Astrocyte of the hippocampus (primary cell): ENCODE measurements at regions not wholly inside any gene's neighbourhood (a gene's known extent, or its start where the extent isn't known, plus 50 kb on each side); places are given as distances from the start of the nearest gene placed in this dataset.

ENCODE experiments used
- DNase-seq: peaks from one replicate; pipeline ENCODE4 v3.0.0; 2011; ENCODE audit warnings: low read depth, low spot score

DNA sequence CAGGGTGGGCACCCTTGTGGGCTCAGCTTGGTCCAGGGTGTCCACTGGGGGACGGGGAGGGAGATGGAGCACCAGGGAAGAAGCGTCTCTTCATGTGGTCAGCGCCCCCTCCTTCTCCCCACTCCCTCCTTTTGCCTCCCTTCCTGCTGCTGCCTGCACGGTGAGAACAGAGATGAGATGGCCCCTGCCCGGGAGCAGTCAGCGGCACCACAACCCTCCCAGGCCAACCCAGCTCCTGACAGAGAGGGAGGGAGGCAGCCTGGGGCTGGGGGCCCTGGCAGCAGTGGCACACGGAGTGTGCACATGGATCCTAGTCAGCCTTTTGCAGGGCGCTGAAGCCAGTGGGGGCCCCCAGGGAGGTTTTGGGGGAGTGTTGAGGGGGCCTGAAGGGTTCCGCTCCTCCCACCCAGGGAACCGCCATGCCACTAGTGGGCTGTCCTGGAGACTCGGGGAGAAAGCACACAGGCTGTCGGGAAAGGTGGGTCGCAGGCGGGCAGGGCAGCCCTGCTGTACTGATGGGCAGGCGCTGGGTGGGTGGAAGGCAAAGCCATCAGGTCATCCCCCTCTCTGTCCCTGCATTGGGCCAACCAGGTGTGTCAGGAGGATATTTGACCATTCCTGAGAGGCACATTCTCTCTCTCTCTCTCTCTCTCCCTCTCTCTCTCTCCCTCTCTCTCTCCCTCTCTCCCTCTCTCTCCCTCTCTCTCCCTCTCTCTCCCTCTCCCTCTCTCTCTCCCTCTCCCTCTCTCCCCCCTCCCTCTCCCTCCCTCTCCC lies 94.3 kb upstream of the BHLHE23 start:
- no peak for DNase-seq

DNA sequence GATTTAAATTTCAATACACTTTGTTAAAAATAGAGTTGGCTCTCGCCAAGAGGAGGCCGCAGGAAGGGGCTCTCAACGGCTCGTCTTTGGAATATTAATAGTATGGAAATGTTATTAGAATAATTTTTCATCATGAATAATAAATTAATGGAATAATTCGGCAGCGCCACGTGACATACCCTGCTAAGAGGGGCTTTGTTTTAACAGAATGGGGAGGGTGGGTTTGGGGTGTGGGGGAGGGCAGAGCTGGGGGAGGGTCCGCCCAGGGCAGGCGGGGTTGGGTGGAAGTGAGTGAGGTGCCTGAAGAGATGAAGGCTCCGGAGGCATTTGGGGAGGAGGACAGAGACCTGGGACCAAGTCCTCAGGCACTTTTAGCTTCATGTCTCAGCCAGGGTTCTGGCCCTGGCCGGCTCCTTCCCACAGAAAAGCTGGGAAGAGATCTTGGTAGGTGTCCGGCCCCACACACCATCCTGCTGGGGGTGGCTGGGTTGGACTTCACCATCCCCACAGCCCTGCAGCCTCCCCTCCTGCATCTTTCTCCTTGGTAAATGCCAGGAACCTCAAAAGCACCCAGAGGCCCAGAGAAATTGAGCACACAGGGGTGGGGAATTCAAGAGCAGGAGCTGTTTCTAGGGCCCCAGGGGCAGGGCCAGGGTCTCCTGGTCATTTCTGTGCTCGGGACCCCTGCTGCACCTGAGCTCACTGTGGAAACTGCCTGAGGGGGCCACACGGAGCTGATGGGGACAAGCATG lies 93.6 kb upstream of the BHLHE23 start:
- DNase-seq: no peak

DNA sequence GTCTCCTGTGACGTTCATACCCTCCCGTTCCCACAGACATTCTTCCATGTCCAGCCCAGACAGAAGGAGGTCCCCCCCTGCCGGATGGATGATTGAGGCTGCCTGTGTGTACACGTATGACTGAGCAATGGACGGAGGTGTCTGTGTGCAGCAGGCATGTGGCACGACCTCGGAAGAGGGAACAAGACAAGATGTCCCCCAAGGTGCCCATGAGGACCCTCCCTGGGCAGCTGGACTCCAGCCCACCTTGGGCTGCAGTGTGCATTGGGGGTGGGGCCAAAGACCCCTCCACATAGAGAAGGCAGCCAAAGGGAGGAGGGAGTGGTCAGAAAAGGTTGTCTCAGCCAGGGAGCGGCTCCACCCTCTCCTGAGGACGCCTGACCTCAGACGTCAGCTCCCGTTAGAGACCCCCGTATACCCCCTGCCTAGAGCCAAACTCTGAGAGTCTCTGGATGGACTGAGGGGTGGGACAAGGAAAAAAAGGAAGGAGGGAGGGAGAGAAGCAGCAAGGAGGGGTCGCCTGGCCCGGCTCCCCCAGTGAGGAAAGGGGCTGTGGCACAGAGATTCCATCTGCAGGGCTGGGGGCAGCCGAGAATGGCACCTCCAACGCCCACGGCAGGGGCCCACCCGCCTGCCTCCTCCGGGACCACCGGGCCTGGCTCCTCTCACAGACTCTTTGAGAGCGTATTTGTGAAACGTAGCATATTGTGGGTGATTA lies 92.9 kb upstream of the BHLHE23 start:
- DNase-seq: no peak

DNA sequence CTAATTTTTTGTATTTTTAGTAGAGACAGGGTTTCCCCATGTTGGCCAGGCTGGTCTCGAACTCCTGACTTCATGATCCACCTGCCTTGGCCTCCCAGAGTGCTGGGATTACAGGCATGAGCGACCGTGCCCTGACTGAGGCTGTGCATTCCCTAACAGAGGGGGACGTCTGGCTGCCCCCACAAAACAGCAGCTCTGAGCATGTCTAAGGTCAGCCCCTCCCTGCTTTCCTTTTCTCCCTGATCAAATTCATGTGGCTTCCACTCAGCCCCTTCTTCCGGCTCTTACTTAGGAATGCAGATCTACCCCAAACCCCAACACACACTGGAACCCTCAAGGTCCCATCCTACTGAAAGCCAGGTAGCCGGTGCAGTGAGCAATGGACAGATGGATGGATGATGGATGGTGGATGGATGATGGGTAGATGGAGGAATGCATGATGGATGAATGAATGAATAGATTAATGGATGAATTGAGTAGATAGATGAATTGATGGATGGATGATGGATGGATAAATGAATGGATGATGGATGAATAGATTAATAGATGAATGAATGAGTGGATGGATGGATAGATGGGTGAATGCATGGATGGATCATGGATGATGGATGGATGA lies 91.5 kb upstream of the BHLHE23 start:
- no peak for DNase-seq

DNA sequence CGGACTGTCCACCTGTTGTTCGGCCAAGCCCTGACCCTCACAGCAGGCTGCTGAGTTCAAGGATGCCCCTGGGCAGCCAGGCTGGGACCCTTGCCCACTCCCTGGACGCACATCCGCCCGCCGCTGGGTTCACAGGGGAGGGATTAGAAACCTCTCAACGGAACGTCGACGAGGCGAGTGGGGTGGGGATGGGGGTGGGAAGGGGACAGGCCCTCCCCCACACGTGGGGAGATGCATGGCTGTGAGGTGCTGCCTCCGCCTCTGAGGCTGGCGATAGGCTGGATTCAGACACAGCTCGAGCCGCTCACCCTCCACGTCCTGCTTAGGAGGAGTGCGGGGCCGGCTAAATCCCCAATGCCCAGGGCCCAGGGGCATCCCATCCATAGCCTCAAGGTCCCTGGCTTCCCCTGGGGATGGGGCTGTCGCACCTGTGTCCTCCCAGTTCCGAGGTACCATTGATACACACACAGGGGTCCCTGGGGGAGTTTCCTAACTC lies 90.6 kb upstream of the BHLHE23 start:
- DNase-seq: no peak

DNA sequence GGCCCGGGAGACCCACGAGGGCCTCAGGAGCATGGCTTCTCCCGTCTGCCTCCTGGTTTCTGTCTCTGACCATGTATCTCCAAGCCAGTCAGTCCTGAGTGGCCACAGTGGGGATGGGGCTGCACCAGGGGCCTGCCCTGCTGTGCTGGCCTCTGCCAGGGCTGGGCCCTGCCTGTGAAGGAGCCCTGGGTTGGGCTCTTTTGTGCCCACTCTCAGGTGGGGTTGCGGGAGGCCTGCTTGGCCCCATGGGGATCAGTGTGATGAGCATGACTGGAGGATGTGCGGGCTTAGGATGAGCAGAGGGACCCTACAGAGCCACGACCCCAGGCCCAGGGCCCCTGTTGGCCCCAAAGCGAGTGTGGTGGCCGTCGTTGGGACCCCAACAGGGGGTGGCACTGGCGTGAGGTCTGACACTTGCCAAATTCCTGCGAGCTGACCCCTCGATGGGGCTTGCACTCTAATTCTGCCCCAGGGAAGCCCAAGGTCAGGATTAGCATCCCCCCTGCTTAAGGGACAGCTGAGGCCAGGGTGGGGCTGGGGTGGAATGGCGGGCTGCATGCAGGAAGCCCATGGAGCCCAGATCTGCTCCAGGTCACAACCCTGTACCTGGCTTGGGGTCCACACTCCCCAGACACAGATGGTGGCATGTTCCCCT lies 90.0 kb upstream of the BHLHE23 start:
- no peak for DNase-seq

DNA sequence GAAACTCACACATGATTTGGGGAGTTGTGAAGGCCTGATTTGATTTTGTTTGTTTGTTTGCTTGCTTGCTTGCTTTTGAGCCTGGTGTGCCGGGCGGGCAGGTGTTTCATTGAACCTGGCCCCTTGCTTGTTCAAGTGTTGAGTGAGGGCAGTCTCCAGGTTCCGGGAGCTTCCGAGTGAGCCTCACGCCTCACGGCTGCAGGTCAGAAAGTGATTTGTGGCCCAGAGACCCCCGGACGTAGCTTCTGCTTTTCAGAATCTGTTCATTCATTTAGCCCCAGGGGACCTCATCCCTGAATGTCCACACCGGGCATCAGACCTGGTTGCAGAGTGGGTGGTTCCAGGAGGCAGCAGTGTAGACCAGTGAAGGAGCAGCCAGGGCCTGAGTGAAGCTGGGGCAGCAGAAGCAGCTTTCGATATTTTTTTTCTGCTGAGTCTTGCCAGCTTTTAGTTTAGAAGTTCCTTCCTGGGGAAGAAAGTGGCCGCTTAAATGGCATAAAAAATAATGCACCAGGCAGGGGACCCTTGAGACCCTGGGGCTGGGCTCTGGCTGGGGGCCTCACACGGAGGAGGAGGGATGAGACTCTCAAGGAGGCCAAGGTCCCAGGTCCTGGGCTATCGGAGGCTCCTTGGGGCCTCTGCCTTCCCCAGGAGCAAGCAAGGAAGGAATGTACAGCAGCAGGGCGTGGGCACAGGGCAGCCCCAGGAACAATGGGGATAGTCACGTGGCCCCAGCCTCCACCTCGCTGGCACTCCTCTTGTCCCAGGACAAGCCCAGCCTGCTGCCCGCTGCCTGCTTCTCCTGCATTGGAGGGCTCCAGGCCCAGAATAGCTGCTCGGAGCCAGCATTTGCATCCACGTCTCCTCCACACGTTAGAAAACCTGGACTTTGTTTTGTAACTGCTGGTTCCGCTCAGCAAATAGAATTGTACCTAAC lies 89.2 kb upstream of the BHLHE23 start:
- no peak for DNase-seq

DNA sequence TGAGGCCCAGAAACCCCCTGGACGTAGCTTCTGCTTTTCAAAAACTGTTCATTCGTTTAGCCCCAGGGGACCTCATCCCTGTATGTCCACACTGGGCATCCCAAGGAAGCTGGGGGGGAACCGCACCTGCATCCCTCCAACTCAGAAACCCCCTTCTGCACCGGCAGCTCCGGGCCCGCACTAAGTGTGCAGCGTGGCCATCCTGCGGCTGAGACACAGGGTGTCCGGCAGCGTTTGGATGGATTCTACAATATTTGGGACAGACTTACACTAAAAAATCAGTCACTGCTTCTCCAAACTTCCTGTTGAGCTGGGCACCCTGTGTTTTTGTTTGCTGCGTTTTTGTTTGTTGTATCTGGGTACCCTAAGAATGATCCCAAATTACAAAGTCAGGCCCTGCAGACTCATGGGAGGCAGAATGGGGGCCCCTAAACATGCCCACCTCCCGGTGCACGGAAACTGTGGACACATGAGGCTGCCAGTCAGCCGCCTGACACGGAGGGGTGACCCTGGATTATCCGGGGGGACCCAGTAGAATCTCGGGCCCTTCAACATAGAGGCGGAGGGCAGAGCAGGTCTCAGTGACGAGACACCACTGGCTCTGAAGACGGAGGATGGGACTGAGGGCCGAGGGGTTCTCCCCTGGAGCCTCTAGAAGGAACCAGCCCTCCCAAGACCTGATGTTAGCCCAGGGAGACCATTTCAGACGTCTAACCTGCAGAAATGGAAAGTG lies 88.2 kb upstream of the BHLHE23 start:
- DNase-seq: no peak

DNA sequence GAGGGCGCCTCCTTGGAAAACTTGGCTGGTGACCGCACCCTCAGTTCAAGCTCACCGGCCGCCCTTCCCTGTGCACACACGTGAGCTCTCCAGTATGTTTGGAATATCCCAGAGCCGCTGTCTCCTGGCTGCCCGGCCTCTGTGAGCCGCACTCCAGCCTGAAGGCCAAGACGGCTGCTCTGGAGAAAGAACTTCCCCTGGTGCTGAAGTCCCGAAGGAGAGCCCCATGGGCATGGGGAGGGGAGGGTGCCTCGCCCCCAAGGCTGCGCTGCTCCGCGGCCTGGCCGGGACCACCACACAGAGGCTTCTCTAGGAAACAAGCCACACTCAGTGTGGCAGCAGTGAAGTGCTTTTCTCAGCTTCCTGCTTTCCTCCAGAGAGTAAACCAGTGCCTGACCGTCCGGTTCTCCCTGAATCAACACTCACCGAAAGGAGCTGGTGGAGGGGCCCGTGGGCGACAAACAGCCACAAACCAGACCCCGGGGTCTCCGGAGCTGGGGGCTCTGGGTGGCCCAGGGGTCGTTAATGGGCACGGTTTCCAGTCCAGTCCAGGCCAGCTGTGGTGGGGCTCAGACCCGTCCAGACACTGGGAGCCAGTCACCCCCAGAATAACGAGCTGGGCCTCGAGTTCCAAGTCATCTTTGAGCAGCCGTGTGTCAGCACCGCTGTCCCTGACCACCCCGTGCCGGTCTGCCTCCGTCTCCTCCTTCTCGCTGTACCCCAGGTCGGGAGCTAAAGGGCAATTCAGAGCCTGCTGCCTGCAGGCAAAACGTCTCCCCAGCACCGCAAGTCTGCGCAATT lies 87.4 kb upstream of the BHLHE23 start:
- DNase-seq: no peak

DNA sequence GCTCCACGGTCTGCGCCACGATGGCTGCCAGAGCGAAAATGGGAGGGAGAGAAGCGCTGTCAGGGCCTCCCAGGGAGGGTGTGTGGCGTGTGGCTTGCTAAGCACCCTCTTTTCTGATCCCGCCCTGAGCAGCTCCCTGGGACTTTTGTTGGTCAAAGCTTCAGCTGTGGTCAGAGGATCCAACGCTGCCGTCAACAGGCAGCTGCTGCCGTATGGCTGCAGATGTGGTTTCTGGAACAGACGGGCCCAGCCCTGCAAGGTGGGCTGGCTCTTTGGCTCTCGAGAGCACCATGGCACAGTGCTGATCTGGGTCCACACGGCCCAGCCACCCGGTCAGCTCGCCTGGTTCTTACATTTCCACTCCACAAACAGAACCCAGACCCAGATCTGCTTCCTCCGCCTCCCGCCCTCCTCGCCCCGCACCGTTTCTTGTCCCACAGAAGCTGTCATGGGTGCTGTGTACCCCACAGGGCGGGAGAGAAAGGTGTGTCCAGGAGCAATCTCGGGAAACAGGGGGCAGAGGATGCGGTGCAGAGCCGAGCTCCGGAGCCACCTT lies 86.0 kb upstream of the BHLHE23 start:
- DNase-seq: no peak

DNA sequence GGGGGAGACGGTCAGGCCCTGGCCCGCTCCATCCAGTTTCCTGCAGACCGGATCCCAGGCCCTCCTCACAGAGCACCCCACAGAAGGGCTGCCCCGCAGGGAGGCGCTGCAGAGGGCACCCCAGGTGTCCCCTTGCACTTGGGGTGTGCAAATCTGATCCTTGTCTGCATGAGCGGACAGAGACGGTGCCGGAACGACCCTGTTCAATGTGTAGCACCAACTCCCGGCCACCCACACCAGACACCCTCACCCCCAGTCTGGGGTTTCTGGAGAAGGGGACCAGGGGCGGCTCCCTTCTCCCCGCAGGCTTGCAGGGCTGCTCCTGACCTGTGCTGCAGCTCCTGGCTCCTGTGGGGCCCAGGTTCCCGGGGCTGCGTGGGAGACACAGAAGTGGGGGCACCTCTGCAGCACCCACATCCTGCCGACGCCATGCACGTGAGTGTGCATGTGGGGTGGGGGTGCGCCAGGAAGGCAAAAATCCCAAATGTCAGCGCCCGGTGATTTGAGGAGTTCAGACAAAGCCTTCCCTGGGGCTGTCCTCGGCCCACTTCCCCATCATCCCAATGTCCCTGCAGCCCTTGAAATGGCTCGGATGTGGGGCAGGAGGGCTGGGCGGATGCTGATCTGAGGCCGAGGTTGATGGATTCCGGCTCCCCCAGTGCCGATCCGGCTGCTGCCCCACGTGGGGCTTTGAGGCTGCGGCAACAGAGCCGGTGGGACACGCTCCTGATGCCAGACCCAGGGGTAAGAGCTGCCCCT lies 85.3 kb upstream of the BHLHE23 start:
- DNase-seq: no peak

DNA sequence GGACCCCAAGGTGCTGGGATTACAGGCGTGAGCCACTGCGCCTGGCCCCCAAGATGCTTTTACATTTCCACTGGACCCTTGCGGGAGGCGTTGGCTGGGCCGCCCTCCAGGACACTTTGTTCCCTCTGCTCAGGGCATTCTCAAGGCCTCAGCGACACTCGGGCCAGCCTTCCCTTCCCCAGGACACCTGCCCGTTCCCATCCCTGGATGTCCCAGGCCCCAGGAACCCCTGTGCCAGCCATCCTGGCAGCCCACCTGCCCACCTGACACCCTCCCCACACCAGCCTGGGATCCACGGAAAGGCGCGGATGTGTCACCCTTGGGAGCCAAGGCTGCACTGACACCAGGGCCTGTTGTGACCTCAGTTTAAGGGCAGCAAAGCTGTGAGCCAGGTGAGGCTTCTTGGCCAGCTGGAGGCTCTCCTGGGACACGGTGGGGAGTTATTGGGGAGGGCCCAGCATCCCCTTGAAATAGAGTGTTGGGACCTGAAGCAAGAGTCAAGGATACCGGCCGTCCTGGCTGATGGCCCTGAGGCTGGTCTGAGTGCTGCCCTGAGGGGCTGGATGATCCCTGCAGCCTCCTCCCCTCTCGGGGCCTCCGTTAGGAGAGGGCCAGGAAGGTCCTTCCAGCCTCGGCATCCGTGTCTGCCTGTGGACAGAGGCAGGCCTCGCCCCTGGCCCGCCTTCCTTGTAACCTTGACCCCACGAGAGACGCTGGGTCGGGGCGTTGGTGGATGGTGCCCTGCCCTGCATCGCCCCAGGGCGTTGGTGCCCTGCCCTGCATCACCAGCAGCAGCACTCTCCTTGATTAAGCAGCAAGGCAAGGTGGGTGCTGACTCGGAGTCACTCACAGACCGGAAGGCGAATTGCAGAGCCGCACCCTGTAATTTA lies 84.2 kb upstream of the BHLHE23 start:
- no peak for DNase-seq

DNA sequence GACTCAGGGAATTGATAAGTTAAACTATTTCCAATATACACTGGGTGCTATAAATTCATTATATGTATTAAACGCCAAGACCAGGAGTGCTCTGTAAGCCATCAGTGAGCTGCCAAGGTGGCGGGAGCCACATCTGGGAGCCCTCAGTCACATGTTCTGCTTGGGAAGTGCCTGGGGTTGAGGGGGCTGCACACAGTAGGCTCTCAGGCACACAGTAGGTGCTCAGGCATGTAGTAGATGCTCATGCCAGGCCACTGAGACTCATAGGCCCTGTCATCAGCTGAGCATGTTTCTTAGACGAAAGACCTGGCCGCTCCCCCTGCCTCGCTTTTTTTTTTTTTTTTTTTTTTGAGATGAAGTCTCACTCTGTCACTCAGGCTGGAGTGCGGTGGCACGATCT lies 83.3 kb upstream of the BHLHE23 start:
- DNase-seq: no peak

DNA sequence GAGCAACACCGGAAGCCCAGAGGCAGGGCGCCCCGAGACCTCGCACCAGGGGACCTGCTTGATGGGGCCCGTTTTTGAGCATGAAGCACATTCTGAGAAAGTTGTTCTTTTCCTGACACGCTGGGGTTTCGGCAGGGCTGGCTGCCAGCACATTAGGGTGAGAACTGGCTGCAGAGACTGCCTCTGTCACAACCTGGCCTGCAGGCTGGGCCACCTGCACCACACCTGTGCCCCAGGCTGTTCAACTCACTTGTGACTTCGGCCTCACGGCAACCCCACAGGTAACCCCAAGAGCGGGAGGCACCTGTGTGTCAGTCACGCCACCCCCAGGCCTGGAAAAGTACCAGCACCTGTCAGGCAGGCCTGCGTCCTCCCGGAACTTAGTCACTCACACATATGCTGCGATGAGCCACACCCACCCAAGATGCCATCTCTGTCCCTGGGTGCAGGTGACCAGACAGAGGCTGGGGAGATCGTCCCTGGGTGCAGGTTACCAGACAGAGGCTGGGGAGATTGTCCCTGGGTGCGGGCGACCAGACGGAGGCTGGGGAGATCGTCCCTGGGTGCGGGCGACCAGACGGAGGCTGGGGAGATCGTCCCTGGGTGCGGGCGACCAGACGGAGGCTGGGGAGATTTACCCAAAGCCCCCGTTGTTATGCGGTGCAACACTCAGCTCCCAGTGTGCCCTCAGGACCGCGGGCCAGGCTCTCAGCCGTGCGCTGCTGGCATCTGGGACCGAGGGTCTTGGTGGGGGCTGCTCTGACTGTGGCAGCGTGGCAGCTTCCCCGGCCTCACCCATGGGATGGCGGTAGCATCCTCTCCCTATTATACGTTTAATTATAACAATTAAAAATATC lies 82.5 kb upstream of the BHLHE23 start:
- no peak for DNase-seq

DNA sequence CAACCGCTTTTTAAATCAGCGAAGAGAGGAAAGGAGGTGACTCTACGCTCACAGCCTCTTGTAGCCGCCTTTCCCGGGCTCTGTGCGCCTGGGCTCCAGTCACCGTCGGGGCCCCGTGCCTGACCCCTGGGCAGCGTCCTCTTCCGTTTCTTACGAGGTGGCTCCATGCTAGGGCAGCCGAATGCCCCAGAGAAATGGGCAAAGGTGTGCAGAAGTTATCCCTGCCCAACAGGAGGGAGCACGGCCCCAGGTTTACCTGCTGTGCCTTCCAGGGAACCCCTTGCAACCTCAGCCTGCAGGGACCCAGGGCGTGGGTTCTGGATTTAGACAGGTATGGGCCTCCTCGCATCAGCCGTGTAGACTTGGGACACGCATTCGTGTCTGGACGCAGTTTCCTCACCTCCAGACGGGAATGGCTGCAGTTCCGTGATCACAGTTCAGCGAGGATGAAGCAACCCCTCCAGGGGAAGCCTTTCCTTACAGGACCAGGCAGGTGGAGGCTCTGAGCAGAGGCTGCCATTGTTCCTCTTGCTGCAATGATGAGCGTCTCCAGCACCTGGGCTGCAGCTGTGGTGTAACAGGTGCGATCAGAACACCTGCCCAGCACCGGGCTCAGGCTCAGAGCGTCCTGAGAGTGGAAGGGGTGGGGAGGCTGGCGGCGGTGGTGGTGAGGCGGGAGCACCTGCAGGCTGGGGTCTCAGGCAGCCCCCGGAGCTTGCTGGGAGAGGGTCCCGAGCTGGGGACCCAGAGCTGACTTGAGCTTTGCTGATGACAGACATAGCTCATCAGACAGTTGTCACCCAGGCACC lies 81.3 kb upstream of the BHLHE23 start:
- DNase-seq: no peak
